NCI-H2171 treated with DMSO at 0.1 percent for 48 hours (cell line): ENCODE measurements at regions not wholly inside any gene's neighbourhood (a gene's known extent, or its start where the extent isn't known, plus 50 kb on each side); places are given as distances from the start of the nearest gene placed in this dataset.

Source experiments
- DNase-seq: peaks from one replicate; lab custom pipeline; 2025; lab: John Stamatoyannopoulos, UW

- peak; percentile 12 for DNase-seq
These were observed 505.9 kb downstream of the EIPR1 start for GRCh38 chr2:2871480-2872308.

GRCh38 chr2:2870106-2870505 is 507.5 kb downstream of the EIPR1 start:
- DNase-seq: no peak

- DNase-seq: no peak
These were observed 508.1 kb downstream of the EIPR1 start for GRCh38 chr2:2869553-2869952.

GRCh38 chr2:2868085-2868484 is 509.5 kb downstream of the EIPR1 start:
- DNase-seq: no peak

GRCh38 chr2:2867397-2867979 is 510.1 kb downstream of the EIPR1 start:
- DNase-seq: no peak

GRCh38 chr2:2866459-2866858 is 511.2 kb downstream of the EIPR1 start:
- DNase-seq: peak; percentile 63

- DNase-seq: no peak
These were observed 515.2 kb downstream of the EIPR1 start for GRCh38 chr2:2862386-2862785.

GRCh38 chr2:2861666-2862240 is 515.9 kb downstream of the EIPR1 start:
- no peak for DNase-seq

GRCh38 chr2:2860589-2861300 is 516.9 kb downstream of the EIPR1 start:
- DNase-seq: no peak

- DNase-seq: no peak
These were observed 517.9 kb downstream of the EIPR1 start for GRCh38 chr2:2859732-2860131.

- no peak for DNase-seq
These were observed 518.5 kb downstream of the EIPR1 start for GRCh38 chr2:2859164-2859563.

GRCh38 chr2:2856723-2857415 is 520.7 kb downstream of the EIPR1 start:
- no peak for DNase-seq

- DNase-seq: no peak
These were observed 522.3 kb downstream of the EIPR1 start for GRCh38 chr2:2855297-2855696.

- DNase-seq: peak; percentile 15
These were observed 522.3 kb upstream of the MYT1L start for GRCh38 chr2:2853346-2853745.

- peak; percentile 38 for DNase-seq
These were observed 521.0 kb upstream of the MYT1L start for GRCh38 chr2:2851806-2852777.

- peak; percentile 40 for DNase-seq
These were observed 520.2 kb upstream of the MYT1L start for GRCh38 chr2:2851316-2851715.

- peak; percentile 84 for DNase-seq
These were observed 519.8 kb upstream of the MYT1L start for GRCh38 chr2:2850859-2851258.

GRCh38 chr2:2850218-2850755 is 519.2 kb upstream of the MYT1L start:
- peak; percentile 91 for DNase-seq

GRCh38 chr2:2849464-2850217 is 518.6 kb upstream of the MYT1L start:
- no peak for DNase-seq
